ENCODE measurements at regions not wholly inside any gene's neighbourhood (a gene's known extent, or its start where the extent isn't known, plus 50 kb on each side); places are given as distances from the start of the nearest gene placed in this dataset.

DNA sequence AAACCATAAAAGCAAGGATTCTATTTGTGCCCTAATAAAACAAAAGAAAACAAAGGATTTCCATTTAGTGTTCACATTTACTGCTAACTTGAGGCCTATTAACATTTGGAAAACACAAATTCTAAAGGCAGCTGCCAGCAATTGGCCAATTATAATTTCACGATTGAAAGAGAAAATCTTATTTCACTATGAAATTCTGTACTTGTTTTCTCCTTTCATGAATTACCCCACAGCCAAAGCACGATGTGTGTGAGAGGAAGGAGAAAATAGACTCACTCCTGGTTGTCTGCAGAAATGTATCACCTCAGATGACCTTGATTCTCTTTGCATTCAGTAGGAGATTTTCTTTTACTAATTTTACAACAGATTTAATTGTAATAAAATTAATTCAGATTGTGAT is 242.8 kb upstream of the GBE1 start:
- no peak overlapping the region for H3K9ac ChIP-seq (ENCODE audit: low read depth, low read length)
- H3K4me3 ChIP-seq (ENCODE audit: low read depth, low read length) = no peak overlapping the region
- H3K9me3 ChIP-seq (ENCODE audit: control insufficient read depth, insufficient read depth, low read length) = peaks cover 8% of the 10 kb centered on the region
- H3K36me3 ChIP-seq (ENCODE audit: control insufficient read depth, insufficient read depth, low read length) = no peaks in the 10 kb centered on the region
- H3K27me3 ChIP-seq (ENCODE audit: control insufficient read depth, insufficient read depth, low read length) = no peaks in the 10 kb centered on the region
- peaks cover 19% of the 10 kb centered on the region for H3K4me1 ChIP-seq (ENCODE audit: control insufficient read depth, insufficient read depth, low read length)
- H3K27ac ChIP-seq (ENCODE audit: low read depth, low read length) = no peak overlapping the region

GRCh38 chr3:82002986-82003642 is 241.7 kb upstream of the GBE1 start:
- H3K36me3 ChIP-seq (ENCODE audit: control insufficient read depth, insufficient read depth, low read length) = no peaks in the 10 kb centered on the region
- no peaks in the 10 kb centered on the region for H3K27me3 ChIP-seq (ENCODE audit: control insufficient read depth, insufficient read depth, low read length)
- H3K27ac ChIP-seq (ENCODE audit: low read depth, low read length) = no peak overlapping the region
- no peak overlapping the region for H3K9ac ChIP-seq (ENCODE audit: low read depth, low read length)
- H3K4me1 ChIP-seq (ENCODE audit: control insufficient read depth, insufficient read depth, low read length) = peaks cover 19% of the 10 kb centered on the region
- H3K4me3 ChIP-seq (ENCODE audit: low read depth, low read length) = no peak overlapping the region
- H3K9me3 ChIP-seq (ENCODE audit: control insufficient read depth, insufficient read depth, low read length) = peaks cover 5% of the 10 kb centered on the region

GRCh38 chr3:82002491-82002890 is 241.0 kb upstream of the GBE1 start:
- Histone ChIP-seq H3K9me3 (ENCODE audit: control insufficient read depth, insufficient read depth, low read length) (peaks cover 4% of the 10 kb centered on the region), H3K9ac (ENCODE audit: low read depth, low read length) (no peak overlapping the region), H3K4me3 (ENCODE audit: low read depth, low read length) (no peak overlapping the region), H3K27me3 (ENCODE audit: control insufficient read depth, insufficient read depth, low read length) (no peaks in the 10 kb centered on the region), H3K4me1 (ENCODE audit: control insufficient read depth, insufficient read depth, low read length) (peaks cover 19% of the 10 kb centered on the region), H3K36me3 (ENCODE audit: control insufficient read depth, insufficient read depth, low read length) (no peaks in the 10 kb centered on the region), H3K27ac (ENCODE audit: low read depth, low read length) (no peak overlapping the region)

DNA sequence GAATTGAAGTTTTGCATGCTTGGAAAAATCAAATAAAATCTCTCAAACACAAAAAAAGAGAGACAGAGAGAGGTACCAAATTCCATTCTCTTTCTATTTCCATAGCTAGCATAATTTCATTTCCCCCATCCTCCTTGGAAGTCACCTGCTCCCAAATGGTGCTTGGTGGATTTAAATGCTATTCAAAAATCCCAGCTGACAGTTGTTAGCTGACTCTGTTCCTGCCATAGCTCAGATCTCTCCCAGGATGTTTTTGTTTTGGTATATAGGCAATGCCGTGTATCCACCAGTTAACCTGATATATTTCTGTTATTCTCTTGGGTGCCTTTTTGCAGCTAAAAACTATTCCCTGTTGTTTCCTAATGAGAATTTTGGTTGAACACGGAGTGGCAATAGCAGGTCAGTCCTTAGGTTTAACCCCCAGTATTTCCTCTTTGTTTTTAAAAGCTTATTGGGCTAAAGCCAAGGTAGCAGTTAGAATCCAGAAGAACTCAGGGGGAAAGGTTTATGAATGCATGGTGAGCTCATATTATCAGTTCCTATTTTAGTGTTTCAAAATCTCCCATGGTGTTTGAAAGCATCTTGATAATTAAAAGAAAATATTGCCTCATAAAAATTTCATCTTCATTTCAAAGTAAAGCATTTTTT is 240.0 kb upstream of the GBE1 start:
- Histone ChIP-seq H3K9ac (ENCODE audit: low read depth, low read length) (no peak overlapping the region), H3K27me3 (ENCODE audit: control insufficient read depth, insufficient read depth, low read length) (no peaks in the 10 kb centered on the region), H3K4me3 (ENCODE audit: low read depth, low read length) (no peak overlapping the region), H3K4me1 (ENCODE audit: control insufficient read depth, insufficient read depth, low read length) (peaks cover 19% of the 10 kb centered on the region), H3K27ac (ENCODE audit: low read depth, low read length) (no peak overlapping the region), H3K36me3 (ENCODE audit: control insufficient read depth, insufficient read depth, low read length) (no peaks in the 10 kb centered on the region), H3K9me3 (ENCODE audit: control insufficient read depth, insufficient read depth, low read length) (no peaks in the 10 kb centered on the region)

- H3K36me3 ChIP-seq (ENCODE audit: control insufficient read depth, insufficient read depth, low read length) = no peaks in the 10 kb centered on the region
- no peak overlapping the region for H3K27ac ChIP-seq (ENCODE audit: low read depth, low read length)
- no peaks in the 10 kb centered on the region for H3K27me3 ChIP-seq (ENCODE audit: control insufficient read depth, insufficient read depth, low read length)
- H3K4me3 ChIP-seq (ENCODE audit: low read depth, low read length) = no peak overlapping the region
- H3K4me1 ChIP-seq (ENCODE audit: control insufficient read depth, insufficient read depth, low read length) = peaks cover 16% of the 10 kb centered on the region
- no peak overlapping the region for H3K9ac ChIP-seq (ENCODE audit: low read depth, low read length)
- no peaks in the 10 kb centered on the region for H3K9me3 ChIP-seq (ENCODE audit: control insufficient read depth, insufficient read depth, low read length)
Observed at GRCh38 chr3:82000773-82001172, 239.3 kb upstream of the GBE1 start.

GRCh38 chr3:82000350-82000749 is 238.9 kb upstream of the GBE1 start:
- Histone ChIP-seq H3K4me3 (ENCODE audit: low read depth, low read length) (no peak overlapping the region), H3K4me1 (ENCODE audit: control insufficient read depth, insufficient read depth, low read length) (peaks cover 12% of the 10 kb centered on the region), H3K9ac (ENCODE audit: low read depth, low read length) (no peak overlapping the region), H3K36me3 (ENCODE audit: control insufficient read depth, insufficient read depth, low read length) (no peaks in the 10 kb centered on the region), H3K27ac (ENCODE audit: low read depth, low read length) (no peak overlapping the region), H3K27me3 (ENCODE audit: control insufficient read depth, insufficient read depth, low read length) (no peaks in the 10 kb centered on the region), H3K9me3 (ENCODE audit: control insufficient read depth, insufficient read depth, low read length) (no peaks in the 10 kb centered on the region)

GRCh38 chr3:81998907-81999306 is 237.5 kb upstream of the GBE1 start:
- H3K4me1 ChIP-seq (ENCODE audit: control insufficient read depth, insufficient read depth, low read length) = no peaks in the 10 kb centered on the region
- no peaks in the 10 kb centered on the region for H3K9me3 ChIP-seq (ENCODE audit: control insufficient read depth, insufficient read depth, low read length)
- H3K36me3 ChIP-seq (ENCODE audit: control insufficient read depth, insufficient read depth, low read length) = no peaks in the 10 kb centered on the region
- H3K27ac ChIP-seq (ENCODE audit: low read depth, low read length) = no peak overlapping the region
- H3K27me3 ChIP-seq (ENCODE audit: control insufficient read depth, insufficient read depth, low read length) = no peaks in the 10 kb centered on the region
- no peak overlapping the region for H3K9ac ChIP-seq (ENCODE audit: low read depth, low read length)
- H3K4me3 ChIP-seq (ENCODE audit: low read depth, low read length) = no peak overlapping the region

DNA sequence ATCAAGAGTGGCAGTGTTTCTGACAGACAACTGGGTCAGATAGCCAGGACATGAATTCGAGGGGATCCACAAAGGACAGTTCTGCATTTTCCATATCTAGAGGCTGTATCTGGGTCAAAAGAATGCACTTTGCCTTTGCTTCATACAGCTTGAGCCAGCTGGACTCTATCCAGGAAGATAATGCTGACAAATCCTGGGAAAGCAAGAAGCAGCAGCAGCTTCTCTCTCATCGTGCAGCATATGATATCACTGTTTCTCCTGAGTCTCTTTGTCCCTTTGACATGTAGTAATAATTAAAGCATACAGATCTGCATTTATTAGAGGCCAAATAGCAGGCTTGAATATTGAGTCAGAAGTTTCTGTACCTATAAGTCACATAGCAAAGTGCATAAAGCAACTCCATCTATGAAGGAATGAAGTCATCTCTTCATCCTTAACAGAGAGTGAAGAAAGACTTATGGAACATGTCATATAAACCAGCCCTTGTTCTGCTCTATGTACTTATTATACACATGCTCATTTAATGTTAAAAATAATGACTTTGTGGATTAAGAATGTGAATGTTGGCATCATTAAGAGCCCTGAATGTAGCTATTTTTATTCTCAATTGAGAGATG is 236.8 kb upstream of the GBE1 start:
- no peak overlapping the region for H3K27ac ChIP-seq (ENCODE audit: low read depth, low read length)
- H3K27me3 ChIP-seq (ENCODE audit: control insufficient read depth, insufficient read depth, low read length) = no peaks in the 10 kb centered on the region
- H3K4me1 ChIP-seq (ENCODE audit: control insufficient read depth, insufficient read depth, low read length) = no peaks in the 10 kb centered on the region

GRCh38 chr3:81997390-81997789 is 235.9 kb upstream of the GBE1 start:
- Histone ChIP-seq H3K27me3 (ENCODE audit: control insufficient read depth, insufficient read depth, low read length) (no peaks in the 10 kb centered on the region), H3K9me3 (ENCODE audit: control insufficient read depth, insufficient read depth, low read length) (no peaks in the 10 kb centered on the region), H3K27ac (ENCODE audit: low read depth, low read length) (no peak overlapping the region), H3K4me3 (ENCODE audit: low read depth, low read length) (no peak overlapping the region), H3K36me3 (ENCODE audit: control insufficient read depth, insufficient read depth, low read length) (no peaks in the 10 kb centered on the region), H3K9ac (ENCODE audit: low read depth, low read length) (no peak overlapping the region), H3K4me1 (ENCODE audit: control insufficient read depth, insufficient read depth, low read length) (no peaks in the 10 kb centered on the region)

More for the DNA sequence above, 236.8 kb upstream of the GBE1 start:
- H3K4me3 ChIP-seq (ENCODE audit: low read depth, low read length) = no peak overlapping the region
- no peaks in the 10 kb centered on the region for H3K9me3 ChIP-seq (ENCODE audit: control insufficient read depth, insufficient read depth, low read length)
- H3K36me3 ChIP-seq (ENCODE audit: control insufficient read depth, insufficient read depth, low read length) = no peaks in the 10 kb centered on the region
- no peak overlapping the region for H3K9ac ChIP-seq (ENCODE audit: low read depth, low read length)

- Histone ChIP-seq H3K27ac (ENCODE audit: low read depth, low read length) (no peak overlapping the region), H3K9me3 (ENCODE audit: control insufficient read depth, insufficient read depth, low read length) (no peaks in the 10 kb centered on the region)
Observed at GRCh38 chr3:81995329-81995728, 233.9 kb upstream of the GBE1 start.

GRCh38 chr3:81989758-81990157 is 228.3 kb upstream of the GBE1 start:
- Histone ChIP-seq H3K4me1 (ENCODE audit: control insufficient read depth, insufficient read depth, low read length) (peaks cover 20% of the 10 kb centered on the region), H3K9me3 (ENCODE audit: control insufficient read depth, insufficient read depth, low read length) (no peaks in the 10 kb centered on the region; the same call in 1 of the 2 replicates), H3K27me3 (ENCODE audit: control insufficient read depth, insufficient read depth, low read length) (no peaks in the 10 kb centered on the region), H3K9ac (ENCODE audit: low read depth, low read length) (no peak overlapping the region), H3K27ac (ENCODE audit: low read depth, low read length) (no peak overlapping the region), H3K4me3 (ENCODE audit: low read depth, low read length) (no peak overlapping the region), H3K36me3 (ENCODE audit: control insufficient read depth, insufficient read depth, low read length) (no peaks in the 10 kb centered on the region)

More at GRCh38 chr3:81995329-81995728, 233.9 kb upstream of the GBE1 start:
- Histone ChIP-seq H3K27me3 (ENCODE audit: control insufficient read depth, insufficient read depth, low read length) (no peaks in the 10 kb centered on the region), H3K4me1 (ENCODE audit: control insufficient read depth, insufficient read depth, low read length) (no peaks in the 10 kb centered on the region), H3K4me3 (ENCODE audit: low read depth, low read length) (no peak overlapping the region), H3K9ac (ENCODE audit: low read depth, low read length) (no peak overlapping the region), H3K36me3 (ENCODE audit: control insufficient read depth, insufficient read depth, low read length) (no peaks in the 10 kb centered on the region)
